ENCODE measurements at regions not wholly inside any gene's neighbourhood (a gene's known extent, or its start where the extent isn't known, plus 50 kb on each side); places are given as distances from the start of the nearest gene placed in this dataset.

DNA sequence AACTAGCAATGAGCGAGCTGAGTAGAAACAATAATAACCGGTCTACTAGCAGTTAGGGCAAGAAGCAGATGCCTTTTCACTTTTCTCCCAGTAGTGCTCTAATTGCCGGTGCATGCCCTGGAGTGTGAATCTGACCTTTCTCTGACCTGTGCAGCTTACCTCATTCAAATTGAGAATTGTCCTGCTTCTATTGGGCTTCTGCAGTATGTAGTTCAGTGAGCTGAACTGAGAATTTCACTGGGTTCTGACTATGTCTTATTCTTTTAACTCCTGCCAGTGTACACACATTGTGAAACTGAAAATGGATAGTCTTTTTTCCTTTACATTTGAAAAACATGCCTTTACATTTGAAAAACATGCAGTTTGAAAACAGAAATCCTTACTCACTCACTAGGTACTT lies 157.9 kb upstream of the GRM3 start:
- no TSS peak for BruUV-seq (replicated peaks)
- CTCF ChIA-PET = no interaction called here
- Mint-ChIP-seq H3K27me3 (ENCODE audit: insufficient read depth, unreplicated experiment) (no peaks in the 10 kb centered on the region), H3K27ac (ENCODE audit: unreplicated experiment) (no peak overlapping the region), H3K4me1 (ENCODE audit: low read depth, unreplicated experiment) (no peaks in the 10 kb centered on the region), H3K36me3 (ENCODE audit: insufficient read depth, unreplicated experiment) (no peaks in the 10 kb centered on the region), H3K4me3 (ENCODE audit: unreplicated experiment) (no peak overlapping the region), H3K9me3 (ENCODE audit: unreplicated experiment) (no peaks in the 10 kb centered on the region)
- Histone ChIP-seq H3K36me3 (ENCODE audit: control insufficient read depth, insufficient read depth, low read length) (no peaks in the 10 kb centered on the region), H3K9me3 (no peaks in the 10 kb centered on the region), H3K4me1 (no peaks in the 10 kb centered on the region), H3K27me3 (replicated peaks; ENCODE audit: control insufficient read depth, insufficient read depth, low read length) (no peaks in the 10 kb centered on the region), H3K4me3 (ENCODE audit: low read depth, low read length) (no peak overlapping the region)
- DNase-seq = no peak
- intact Hi-C loops (cut with micrococcal nuclease; ENCODE audit: unreplicated experiment) = no loop called here
- POLR2A ChIA-PET = no interaction called here
- TF ChIP-seq, protein P1, sequence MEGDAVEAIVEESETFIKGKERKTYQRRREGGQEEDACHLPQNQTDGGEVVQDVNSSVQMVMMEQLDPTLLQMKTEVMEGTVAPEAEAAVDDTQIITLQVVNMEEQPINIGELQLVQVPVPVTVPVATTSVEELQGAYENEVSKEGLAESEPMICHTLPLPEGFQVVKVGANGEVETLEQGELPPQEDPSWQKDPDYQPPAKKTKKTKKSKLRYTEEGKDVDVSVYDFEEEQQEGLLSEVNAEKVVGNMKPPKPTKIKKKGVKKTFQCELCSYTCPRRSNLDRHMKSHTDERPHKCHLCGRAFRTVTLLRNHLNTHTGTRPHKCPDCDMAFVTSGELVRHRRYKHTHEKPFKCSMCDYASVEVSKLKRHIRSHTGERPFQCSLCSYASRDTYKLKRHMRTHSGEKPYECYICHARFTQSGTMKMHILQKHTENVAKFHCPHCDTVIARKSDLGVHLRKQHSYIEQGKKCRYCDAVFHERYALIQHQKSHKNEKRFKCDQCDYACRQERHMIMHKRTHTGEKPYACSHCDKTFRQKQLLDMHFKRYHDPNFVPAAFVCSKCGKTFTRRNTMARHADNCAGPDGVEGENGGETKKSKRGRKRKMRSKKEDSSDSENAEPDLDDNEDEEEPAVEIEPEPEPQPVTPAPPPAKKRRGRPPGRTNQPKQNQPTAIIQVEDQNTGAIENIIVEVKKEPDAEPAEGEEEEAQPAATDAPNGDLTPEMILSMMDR (IDR thresholded peaks at IDR 0.05; ENCODE audit: insufficient read depth in 1 of 2, low read depth in 1 of 2, low read length in 1 of 2, severe bottlenecking in 1 of 2, unreplicated experiment in 1 of 2) = no peak

DNA sequence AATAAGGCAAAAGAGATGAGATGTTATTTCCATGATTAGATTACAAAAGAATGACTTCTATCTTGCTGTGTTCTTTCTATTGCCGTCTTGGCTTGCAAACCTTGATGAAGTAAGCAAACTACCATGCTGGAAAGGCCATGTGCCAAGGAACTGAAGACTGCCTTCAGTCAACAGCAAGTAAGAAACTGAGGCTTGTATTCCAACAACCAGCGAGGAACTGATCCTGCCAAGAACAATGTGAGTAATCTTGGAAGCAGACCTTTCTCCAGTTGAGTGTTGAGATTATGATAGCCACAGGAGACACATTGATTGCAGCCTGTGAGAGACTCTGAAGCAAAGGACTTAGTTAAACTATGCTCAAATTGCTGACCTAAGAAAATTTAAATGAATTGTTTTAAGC lies 164.6 kb upstream of the GRM3 start:
- TF ChIP-seq, protein P1 (IDR thresholded peaks at IDR 0.05; ENCODE audit: insufficient read depth in 1 of 2, low read depth in 1 of 2, low read length in 1 of 2, severe bottlenecking in 1 of 2, unreplicated experiment in 1 of 2) = no peak

DNA sequence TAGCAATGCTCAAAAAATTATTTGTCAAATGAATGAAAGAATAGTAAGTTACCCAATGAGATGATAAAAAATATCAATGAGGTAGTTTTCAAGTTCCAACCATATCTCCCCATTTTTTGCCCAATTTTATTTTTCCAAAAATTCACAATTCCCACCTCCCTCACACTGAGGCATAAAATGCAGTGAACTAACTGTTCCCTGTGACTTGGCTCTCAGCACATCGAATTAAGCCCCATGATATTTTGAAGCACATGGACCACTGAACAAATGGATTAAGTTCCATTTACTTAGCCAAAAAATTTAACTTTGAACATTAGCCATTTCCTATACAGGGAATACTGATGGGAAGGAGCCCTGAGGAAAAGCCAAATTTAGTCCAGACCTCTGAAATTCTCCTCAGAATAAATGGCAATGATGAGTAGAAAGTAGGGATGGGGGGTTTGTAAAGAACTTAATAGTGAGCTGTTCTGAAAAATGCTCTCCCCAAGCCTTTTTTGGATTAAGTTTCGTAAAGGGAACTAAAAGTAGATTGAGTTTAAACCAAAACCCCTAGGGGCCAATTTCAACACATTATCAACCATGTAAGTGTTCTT lies 166.3 kb upstream of the GRM3 start:
- ChIA-PET CTCF (no interaction called here), POLR2A (no interaction called here)
- Mint-ChIP-seq H3K4me3 (ENCODE audit: unreplicated experiment) (no peak overlapping the region), H3K4me1 (ENCODE audit: low read depth, unreplicated experiment) (no peaks in the 10 kb centered on the region), H3K36me3 (ENCODE audit: insufficient read depth, unreplicated experiment) (no peaks in the 10 kb centered on the region), H3K27me3 (ENCODE audit: insufficient read depth, unreplicated experiment) (peaks cover 7% of the 10 kb centered on the region), H3K9me3 (ENCODE audit: unreplicated experiment) (no peaks in the 10 kb centered on the region), H3K27ac (ENCODE audit: unreplicated experiment) (no peak overlapping the region)
- Histone ChIP-seq H3K27me3 (replicated peaks; ENCODE audit: control insufficient read depth, insufficient read depth, low read length) (no peaks in the 10 kb centered on the region), H3K9me3 (no peaks in the 10 kb centered on the region), H3K36me3 (ENCODE audit: control insufficient read depth, insufficient read depth, low read length) (no peaks in the 10 kb centered on the region), H3K4me3 (ENCODE audit: low read depth, low read length) (no peak overlapping the region), H3K4me1 (no peaks in the 10 kb centered on the region)
- BruUV-seq (replicated peaks) = no TSS peak
- intact Hi-C loops (cut with micrococcal nuclease; ENCODE audit: unreplicated experiment) = no loop called here
- TF ChIP-seq, protein P1 (IDR thresholded peaks at IDR 0.05; ENCODE audit: insufficient read depth in 1 of 2, low read depth in 1 of 2, low read length in 1 of 2, severe bottlenecking in 1 of 2, unreplicated experiment in 1 of 2) = no peak
- DNase-seq = no peak

More for the DNA sequence above, 164.6 kb upstream of the GRM3 start:
- H3K4me1 ChIP-seq = no peaks in the 10 kb centered on the region
- Mint-ChIP-seq H3K4me1 (ENCODE audit: low read depth, unreplicated experiment) (no peaks in the 10 kb centered on the region), H3K27me3 (ENCODE audit: insufficient read depth, unreplicated experiment) (peaks cover 3% of the 10 kb centered on the region), H3K4me3 (ENCODE audit: unreplicated experiment) (no peak overlapping the region), H3K36me3 (ENCODE audit: insufficient read depth, unreplicated experiment) (no peaks in the 10 kb centered on the region), H3K9me3 (ENCODE audit: unreplicated experiment) (no peaks in the 10 kb centered on the region), H3K27ac (ENCODE audit: unreplicated experiment) (no peak overlapping the region)
- no peak overlapping the region for H3K4me3 ChIP-seq (ENCODE audit: low read depth, low read length)
- BruUV-seq (replicated peaks) = no TSS peak
- no peaks in the 10 kb centered on the region for H3K27me3 ChIP-seq (replicated peaks; ENCODE audit: control insufficient read depth, insufficient read depth, low read length)
- no peaks in the 10 kb centered on the region for H3K36me3 ChIP-seq (ENCODE audit: control insufficient read depth, insufficient read depth, low read length)
- H3K9me3 ChIP-seq = no peaks in the 10 kb centered on the region
- DNase-seq = no peak
- intact Hi-C loops (cut with micrococcal nuclease; ENCODE audit: unreplicated experiment) = no loop called here
- CTCF ChIA-PET = no interaction called here
- POLR2A ChIA-PET = no interaction called here

Data from Caco-2 (cell line).